ENCODE measurements at regions not wholly inside any gene's neighbourhood (a gene's known extent, or its start where the extent isn't known, plus 50 kb on each side); places are given as distances from the start of the nearest gene placed in this dataset.

- TF ChIP-seq ZNF687 (IDR thresholded peaks at IDR 0.05) (no peak), CREM (IDR thresholded peaks at IDR 0.05; ENCODE audit: low read depth) (no peak), SREBF1 (IDR thresholded peaks at IDR 0.05; ENCODE audit: low read length) (no peak), ZNF592 (IDR thresholded peaks at IDR 0.05) (no peak)
Measured at GRCh38 chr12:92602476-92602875, 100.3 kb upstream of the PLEKHG7 start (continued).

- Histone ChIP-seq H3K27ac (ENCODE audit: control insufficient read depth, insufficient read depth) (no peak overlapping the region), H3K4me1 (ENCODE audit: control insufficient read depth, insufficient read depth, low read length) (no peaks in the 10 kb centered on the region), H3K4me3 (no peak overlapping the region), H3K79me2 (ENCODE audit: control insufficient read depth, insufficient read depth, low read length) (no peaks in the 10 kb centered on the region), H3K9ac (ENCODE audit: control insufficient read depth, insufficient read depth, low read length) (no peak overlapping the region), H4K20me1 (ENCODE audit: control insufficient read depth, insufficient read depth) (no peaks in the 10 kb centered on the region), H3K36me3 (ENCODE audit: control insufficient read depth in 2 of 2, insufficient read depth in 2 of 2, low read length in 1 of 2) (no peaks in the 10 kb centered on the region), H3K4me2 (ENCODE audit: control insufficient read depth, insufficient read depth) (no peak overlapping the region), H2AFZ (ENCODE audit: control insufficient read depth, low read depth, low read length) (no peak overlapping the region), H3K9me3 (replicated peaks; ENCODE audit: control insufficient read depth, insufficient read depth, low read length) (peaks cover 7% of the 10 kb centered on the region), H3K27me3 (replicated peaks in 1 of 2; ENCODE audit: control insufficient read depth in 2 of 2, insufficient read depth in 2 of 2, low read length in 1 of 2) (no peaks in the 10 kb centered on the region)
- DNase-seq (ENCODE audit: low read depth, low spot score): no peak
- ChIA-PET POLR2A (no interaction called here), RAD21 (ENCODE audit: unreplicated experiment) (no interaction called here), CTCF (no interaction called here), SMC1A (ENCODE audit: uncharacterized antibody, unreplicated experiment) (interaction anchor here (1.0 kb wide), 1 partner anchor 19 kb away, joined by 3 read pairs; no protein-coding TSS in a partner anchor)
- no peak for FAIRE-seq
- intact Hi-C loops (cut with micrococcal nuclease; ENCODE audit: unreplicated experiment): no loop called here
- ATAC-seq: no peak
- WGBS (ENCODE audit: insufficient coverage, insufficient replicate concordance, low lambda C conversion rate, missing lambda C conversion rate): 57% methylated on average over 6 of the region's 6 CpGs
- no TSS peak for BruUV-seq (replicated peaks)
- in situ Hi-C loops (cut with MboI): no loop called here
- TF ChIP-seq NBN (IDR thresholded peaks at IDR 0.05): no peak
- no peak for TF ChIP-seq EZH2 (IDR thresholded peaks at IDR 0.05; ENCODE audit: borderline replicate concordance, control insufficient read depth, low read depth, low read length)
- TF ChIP-seq ZBTB4 (CRISPR knock-in tag; IDR thresholded peaks at IDR 0.05): no peak
- no peak for TF ChIP-seq SMAD1 (IDR thresholded peaks at IDR 0.05; ENCODE audit: low read depth, partially characterized antibody)
- TF ChIP-seq CTCF (IDR thresholded peaks at IDR 0.05 in 2 of 3, conservative IDR thresholded peaks at IDR 0.05 in 1 of 3; ENCODE audit: control insufficient read depth in 2 of 3, extremely low read depth in 1 of 3, insufficient read depth in 1 of 3, low read depth in 3 of 3, low read length in 3 of 3): no peak
- TF ChIP-seq RFX5 (IDR thresholded peaks at IDR 0.05; ENCODE audit: low read depth, low read length): no peak
Measured at GRCh38 chr12:92601680-92602079, 101.1 kb upstream of the PLEKHG7 start.

Measured in GM12878 (cell line).